GM12864 (cell line): ENCODE measurements at regions not wholly inside any gene's neighbourhood (a gene's known extent, or its start where the extent isn't known, plus 50 kb on each side); places are given as distances from the start of the nearest gene placed in this dataset.
"Not testable (repeated sequence)": the region's sequence is repeated elsewhere in the genome, so short reads cannot be mapped to it uniquely, and the experiment has no call there.

Source experiments
- DNase-seq: peaks from one replicate; pipeline ENCODE4 v3.0.0-alpha.2; 2011; ENCODE audit warnings: low read depth
- H3K4me3 ChIP-seq: 2 replicates; pipeline ENCODE4 v1.5.1; 2011; ENCODE audit warnings: mild to moderate bottlenecking, low read depth, low read length, control low read depth
- CTCF ChIP-seq: IDR thresholded peaks from 2 replicates; pipeline ENCODE4 v1.5.1; 2011; ENCODE audit warnings: low read depth, mild to moderate bottlenecking, moderate library complexity, low read length, control low read depth, inconsistent platforms; ENCODE audit errors: missing control alignments

DNA sequence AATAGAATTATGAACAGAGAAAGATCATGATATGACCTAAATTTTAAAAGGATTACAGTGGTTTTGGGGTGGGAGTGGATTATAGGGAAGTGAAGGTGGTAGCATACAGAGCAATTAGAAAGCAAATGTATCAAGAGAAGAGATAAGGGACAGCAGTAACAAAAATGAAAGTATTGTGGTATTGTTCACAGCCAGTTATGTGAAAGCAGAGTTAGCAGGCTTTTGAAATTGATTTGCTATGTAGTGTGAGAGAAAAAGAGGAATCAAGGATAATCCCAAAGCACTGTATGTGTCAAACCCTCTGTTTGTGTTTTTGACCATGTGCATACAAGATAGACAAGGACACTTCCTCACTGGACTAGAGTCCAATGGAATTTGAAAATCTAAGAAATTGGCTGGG is 1721.4 kb downstream of the PCDH9 start:
- DNase-seq, result no peak
- no peak overlapping the region for H3K4me3 ChIP-seq
- TF ChIP-seq CTCF, result no peak

DNA sequence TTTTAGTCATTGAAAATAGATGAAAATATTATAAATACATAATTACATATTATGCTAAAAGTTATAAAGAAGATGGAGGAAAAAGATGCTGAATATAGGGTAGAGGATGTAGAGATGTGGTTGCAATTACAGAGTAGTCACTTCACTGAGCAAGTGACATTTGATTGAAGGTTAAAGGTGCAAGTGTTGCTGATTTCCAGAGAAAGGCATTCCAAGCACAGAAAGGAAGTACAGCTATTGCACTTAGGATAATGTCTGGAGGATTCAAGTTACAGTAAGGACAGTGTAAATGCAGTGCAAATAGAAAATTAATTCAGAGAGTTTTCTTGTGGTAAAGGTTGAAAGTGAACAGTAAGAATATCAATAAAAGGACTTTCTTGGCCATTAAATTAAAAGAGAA is 1721.8 kb downstream of the PCDH9 start:
- no peak overlapping the region for H3K4me3 ChIP-seq
- no peak for DNase-seq
- TF ChIP-seq CTCF, result no peak

DNA sequence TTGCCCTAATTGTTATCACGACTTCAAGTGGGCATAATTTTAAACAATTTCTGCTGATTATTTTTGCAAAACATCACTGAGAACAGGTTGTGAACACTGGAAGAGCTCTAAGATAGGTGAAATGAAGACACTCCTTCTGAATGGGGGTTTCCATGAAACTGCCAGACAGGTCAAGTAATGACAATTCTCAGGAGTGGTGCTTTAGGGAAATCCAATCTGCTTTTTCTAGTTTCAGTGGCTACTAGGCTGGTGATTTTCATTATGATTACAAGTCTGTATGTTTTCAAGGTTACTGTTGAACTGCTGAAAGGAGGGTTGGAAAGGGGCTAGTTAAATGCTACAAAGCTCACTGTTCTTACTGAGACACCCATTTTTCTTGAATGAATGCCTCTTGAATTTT is 1724.2 kb downstream of the PCDH9 start:
- no peak for DNase-seq
- no peak for TF ChIP-seq CTCF
- no peak overlapping the region for H3K4me3 ChIP-seq

DNA sequence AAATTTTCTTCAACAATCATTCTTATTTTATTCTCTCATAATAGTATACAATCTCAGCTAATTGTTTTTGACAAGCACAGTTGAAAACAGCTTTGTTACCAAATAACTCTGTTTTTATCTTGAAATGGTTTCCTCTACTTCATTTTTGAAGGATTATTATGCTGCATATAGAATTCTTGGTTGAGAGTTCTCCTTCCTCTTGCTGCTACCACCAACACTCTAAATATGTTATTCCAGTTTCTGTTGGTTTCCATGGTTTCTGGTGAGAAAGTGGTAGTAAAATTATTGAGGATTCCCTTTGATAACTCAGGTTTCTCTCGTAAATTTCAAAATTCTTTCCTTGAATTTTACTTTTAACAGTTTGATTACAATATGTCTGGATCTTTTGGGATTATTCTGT is 1725.9 kb downstream of the PCDH9 start:
- no peak overlapping the region for H3K4me3 ChIP-seq
- DNase-seq, result no peak
- no peak for TF ChIP-seq CTCF

DNA sequence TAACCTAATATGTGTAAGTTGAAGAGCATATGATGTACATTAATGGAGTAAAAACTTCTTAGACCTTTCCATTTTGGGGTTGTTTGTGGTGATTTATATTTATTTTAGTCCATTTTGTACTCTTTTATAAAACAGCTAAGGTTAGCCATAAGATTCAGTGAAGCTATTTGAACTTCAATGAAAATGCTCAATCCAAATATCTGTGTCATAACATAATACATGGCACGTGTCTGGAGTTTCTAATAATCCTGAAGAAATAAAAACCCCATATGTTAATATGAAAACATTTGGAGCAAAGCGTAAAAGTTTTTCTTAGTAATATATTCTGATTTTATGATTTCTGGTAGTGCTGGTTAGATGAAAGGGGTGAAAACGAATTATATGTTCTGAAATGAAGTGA is 1729.7 kb downstream of the PCDH9 start:
- no peak overlapping the region for H3K4me3 ChIP-seq
- DNase-seq, result no peak
- no peak for TF ChIP-seq CTCF

DNA sequence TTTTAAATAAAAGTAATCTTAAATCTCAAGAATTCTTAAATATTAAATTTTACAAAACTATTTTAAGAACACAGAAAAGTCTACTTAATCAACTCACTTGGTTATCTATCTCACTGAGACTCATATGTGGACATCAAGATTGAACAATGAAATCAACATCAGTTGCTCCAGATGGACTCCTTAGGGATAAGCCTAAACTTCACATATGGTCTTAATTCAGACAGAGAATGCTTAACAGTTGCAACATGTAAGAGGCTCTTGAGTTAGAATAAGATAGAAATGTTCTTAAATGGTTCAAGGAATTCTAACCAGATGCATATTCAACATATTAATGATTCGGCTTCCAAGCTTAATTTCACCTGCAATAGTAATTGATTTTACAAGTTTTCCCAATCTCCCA is 1730.9 kb downstream of the PCDH9 start:
- H3K4me3 ChIP-seq, result no peak overlapping the region

GRCh38 chr13:65497265-65497664 is 1732.9 kb downstream of the PCDH9 start:
- no peak for DNase-seq
- TF ChIP-seq CTCF, result no peak
- H3K4me3 ChIP-seq, result no peak overlapping the region

More for the DNA sequence above, 1730.9 kb downstream of the PCDH9 start:
- no peak for TF ChIP-seq CTCF
- DNase-seq, result no peak

GRCh38 chr13:65490725-65491124 is 1739.4 kb downstream of the PCDH9 start:
- not testable (repeated sequence) for DNase-seq, H3K4me3 ChIP-seq
